ENCODE measurements at regions not wholly inside any gene's neighbourhood (a gene's known extent, or its start where the extent isn't known, plus 50 kb on each side); places are given as distances from the start of the nearest gene placed in this dataset.

DNA sequence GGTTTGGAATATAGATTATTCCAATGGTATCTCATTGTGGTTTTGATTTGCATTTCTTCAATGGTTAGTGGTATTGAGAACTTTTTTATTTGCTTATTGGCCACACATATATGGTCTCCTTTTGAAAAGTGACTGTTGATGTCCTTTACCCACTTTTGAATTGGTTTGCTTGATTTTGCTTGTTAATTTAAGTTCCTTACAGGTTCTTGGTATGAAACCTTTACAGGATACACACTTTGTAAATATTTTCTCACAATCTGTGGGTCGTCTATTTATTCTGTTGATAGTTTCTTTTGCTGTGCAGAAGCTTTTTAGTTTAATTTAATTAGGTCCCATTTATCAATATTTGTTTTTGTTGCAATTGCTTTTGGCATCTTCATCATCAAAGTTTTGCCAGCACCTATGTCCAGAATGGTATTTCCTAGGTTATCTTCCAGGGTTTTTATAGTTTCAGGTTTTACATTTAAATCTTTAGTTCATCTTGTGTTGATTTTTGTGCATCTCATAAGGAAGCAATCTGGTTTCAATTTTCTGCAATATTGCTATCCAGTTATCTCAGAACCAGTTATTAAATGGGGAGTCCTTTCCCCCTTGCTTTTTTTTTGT, 475.7 kb upstream of the PABPC4L start:
- in situ Hi-C loops (cut with MboI; ENCODE audit: low sequenced_read_pairs in 4 of 4) = no loop called here
- no peak for TF ChIP-seq POLR2A (IDR thresholded peaks at IDR 0.05)
- TF ChIP-seq, protein P1, sequence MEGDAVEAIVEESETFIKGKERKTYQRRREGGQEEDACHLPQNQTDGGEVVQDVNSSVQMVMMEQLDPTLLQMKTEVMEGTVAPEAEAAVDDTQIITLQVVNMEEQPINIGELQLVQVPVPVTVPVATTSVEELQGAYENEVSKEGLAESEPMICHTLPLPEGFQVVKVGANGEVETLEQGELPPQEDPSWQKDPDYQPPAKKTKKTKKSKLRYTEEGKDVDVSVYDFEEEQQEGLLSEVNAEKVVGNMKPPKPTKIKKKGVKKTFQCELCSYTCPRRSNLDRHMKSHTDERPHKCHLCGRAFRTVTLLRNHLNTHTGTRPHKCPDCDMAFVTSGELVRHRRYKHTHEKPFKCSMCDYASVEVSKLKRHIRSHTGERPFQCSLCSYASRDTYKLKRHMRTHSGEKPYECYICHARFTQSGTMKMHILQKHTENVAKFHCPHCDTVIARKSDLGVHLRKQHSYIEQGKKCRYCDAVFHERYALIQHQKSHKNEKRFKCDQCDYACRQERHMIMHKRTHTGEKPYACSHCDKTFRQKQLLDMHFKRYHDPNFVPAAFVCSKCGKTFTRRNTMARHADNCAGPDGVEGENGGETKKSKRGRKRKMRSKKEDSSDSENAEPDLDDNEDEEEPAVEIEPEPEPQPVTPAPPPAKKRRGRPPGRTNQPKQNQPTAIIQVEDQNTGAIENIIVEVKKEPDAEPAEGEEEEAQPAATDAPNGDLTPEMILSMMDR (IDR thresholded peaks at IDR 0.05 in 4 of 5, conservative IDR thresholded peaks at IDR 0.05 in 1 of 5) = no peak
- no peaks in the 10 kb centered on the region for H3K9me3 ChIP-seq
- H3K4me3 ChIP-seq = no peak overlapping the region
- H3K36me3 ChIP-seq = no peaks in the 10 kb centered on the region
- ATAC-seq (no peak), DNase-seq (no peak)
- H3K27ac ChIP-seq = no peak overlapping the region
- H3K4me1 ChIP-seq = no peaks in the 10 kb centered on the region
- intact Hi-C loops (cut with DNase I; ENCODE audit: low total_unique reads) = no loop called here
- no peaks in the 10 kb centered on the region for H3K27me3 ChIP-seq

DNA sequence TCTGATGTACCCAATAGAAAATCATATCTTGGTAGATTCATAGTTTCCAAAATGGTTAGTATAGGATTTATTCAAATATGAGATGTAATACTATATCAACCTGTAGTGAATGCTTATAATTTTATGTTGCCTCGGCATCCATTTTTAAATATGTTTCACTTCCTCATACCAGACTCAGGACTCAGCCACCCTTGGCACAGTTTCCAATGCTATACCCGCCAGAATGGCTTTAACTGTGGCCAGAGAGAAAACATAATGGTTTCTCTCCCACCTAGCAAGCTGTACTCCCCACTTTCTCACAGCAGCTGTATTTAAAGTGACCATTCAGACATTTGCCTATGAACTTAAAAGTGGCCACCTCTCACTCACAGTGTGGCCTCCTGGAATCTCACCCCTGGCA, 466.6 kb upstream of the PABPC4L start:
- DNase-seq (no peak), ATAC-seq (no peak)
- TF ChIP-seq, protein P1 (IDR thresholded peaks at IDR 0.05 in 4 of 5, conservative IDR thresholded peaks at IDR 0.05 in 1 of 5) = no peak
- TF ChIP-seq POLR2A (IDR thresholded peaks at IDR 0.05) = no peak
- Histone ChIP-seq H3K27ac (no peak overlapping the region), H3K4me1 (no peaks in the 10 kb centered on the region), H3K9me3 (no peaks in the 10 kb centered on the region), H3K36me3 (no peaks in the 10 kb centered on the region), H3K4me3 (no peak overlapping the region), H3K27me3 (no peaks in the 10 kb centered on the region)
- in situ Hi-C loops (cut with MboI; ENCODE audit: low sequenced_read_pairs in 4 of 4) = no loop called here
- intact Hi-C loops (cut with DNase I; ENCODE audit: low total_unique reads) = no loop called here

DNA sequence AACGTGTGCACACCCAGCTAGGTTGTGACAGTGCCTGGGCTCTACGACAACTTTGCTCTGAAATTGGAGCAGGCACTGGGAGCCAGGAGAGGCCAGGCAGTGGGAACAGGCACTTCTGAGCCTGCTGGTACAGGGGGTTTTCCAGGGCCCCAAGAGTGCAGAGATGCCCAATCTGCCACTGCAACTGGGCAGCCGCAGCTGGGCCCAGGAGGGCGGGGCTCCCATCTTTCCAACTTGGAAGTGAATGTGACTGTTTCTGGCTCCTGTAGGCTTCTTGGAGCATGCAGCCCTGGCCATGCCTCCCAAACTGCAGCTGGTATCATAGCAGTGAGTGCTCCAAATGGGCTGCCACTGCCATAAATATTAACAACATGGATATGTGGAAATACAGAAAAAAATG, 465.1 kb upstream of the PABPC4L start:
- Histone ChIP-seq H3K4me3 (no peak overlapping the region), H3K27ac (no peak overlapping the region), H3K36me3 (no peaks in the 10 kb centered on the region), H3K4me1 (no peaks in the 10 kb centered on the region), H3K9me3 (no peaks in the 10 kb centered on the region), H3K27me3 (no peaks in the 10 kb centered on the region)
- DNase-seq (no peak), ATAC-seq (no peak)
- intact Hi-C loops (cut with DNase I; ENCODE audit: low total_unique reads) = no loop called here
- no peak for TF ChIP-seq POLR2A (IDR thresholded peaks at IDR 0.05)
- TF ChIP-seq, protein P1 (IDR thresholded peaks at IDR 0.05 in 4 of 5, conservative IDR thresholded peaks at IDR 0.05 in 1 of 5) = no peak
- in situ Hi-C loops (cut with MboI; ENCODE audit: low sequenced_read_pairs in 4 of 4) = no loop called here

DNA sequence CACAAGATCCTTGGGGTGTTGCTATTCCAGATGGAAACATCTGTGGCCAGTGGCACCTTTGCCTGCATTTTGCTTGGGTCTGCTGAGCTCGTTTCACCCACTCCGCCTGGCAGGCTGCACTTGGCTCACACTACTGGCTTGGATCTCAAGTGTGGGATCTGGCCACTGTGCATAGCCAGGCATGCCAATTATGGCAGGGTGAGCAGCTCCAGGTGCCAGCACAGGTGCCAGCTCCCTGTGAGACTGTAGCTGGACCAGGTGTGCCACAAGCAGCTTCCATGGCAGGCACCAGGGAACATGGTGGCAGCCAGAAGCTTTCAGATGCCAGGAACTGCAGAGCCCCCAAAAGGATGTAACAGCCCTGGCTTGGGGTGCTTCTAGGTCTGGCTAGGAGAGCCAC, 463.8 kb upstream of the PABPC4L start:
- no peak overlapping the region for H3K4me3 ChIP-seq
- no peaks in the 10 kb centered on the region for H3K4me1 ChIP-seq
- in situ Hi-C loops (cut with MboI; ENCODE audit: low sequenced_read_pairs in 4 of 4) (no loop called here), intact Hi-C loops (cut with DNase I; ENCODE audit: low total_unique reads) (no loop called here)
- H3K9me3 ChIP-seq = no peaks in the 10 kb centered on the region
- H3K27me3 ChIP-seq = no peaks in the 10 kb centered on the region
- H3K36me3 ChIP-seq = no peaks in the 10 kb centered on the region
- DNase-seq (no peak), ATAC-seq (no peak)
- H3K27ac ChIP-seq = no peak overlapping the region
- TF ChIP-seq, protein P1 (IDR thresholded peaks at IDR 0.05 in 4 of 5, conservative IDR thresholded peaks at IDR 0.05 in 1 of 5) = no peak
- no peak for TF ChIP-seq POLR2A (IDR thresholded peaks at IDR 0.05)

DNA sequence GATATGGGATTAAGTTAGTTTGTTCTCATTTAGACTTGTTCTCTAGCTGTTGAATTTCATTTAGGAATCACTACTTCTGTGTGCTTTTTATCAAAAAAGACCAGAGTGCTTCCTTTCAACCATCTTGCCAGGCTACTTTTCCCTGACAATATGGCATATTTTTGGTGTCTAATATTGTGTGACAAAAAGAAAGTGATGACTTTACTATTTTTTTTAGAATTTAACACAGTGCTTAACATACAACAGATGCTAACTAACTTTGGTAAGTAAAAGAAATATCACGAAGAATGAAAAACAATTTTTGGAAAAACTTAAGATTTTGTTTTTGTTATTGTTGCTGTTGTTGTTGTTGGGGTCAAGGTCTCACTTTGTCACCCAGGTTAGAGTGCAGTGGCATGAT, 462.2 kb upstream of the PABPC4L start:
- DNase-seq (no peak), ATAC-seq (no peak)
- H3K4me1 ChIP-seq = no peaks in the 10 kb centered on the region
- H3K9me3 ChIP-seq = no peaks in the 10 kb centered on the region
- H3K27me3 ChIP-seq = no peaks in the 10 kb centered on the region
- H3K36me3 ChIP-seq = no peaks in the 10 kb centered on the region
- intact Hi-C loops (cut with DNase I; ENCODE audit: low total_unique reads) (no loop called here), in situ Hi-C loops (cut with MboI; ENCODE audit: low sequenced_read_pairs in 4 of 4) (no loop called here)
- no peak for TF ChIP-seq POLR2A (IDR thresholded peaks at IDR 0.05)
- TF ChIP-seq, protein P1 (IDR thresholded peaks at IDR 0.05 in 4 of 5, conservative IDR thresholded peaks at IDR 0.05 in 1 of 5) = no peak
- H3K27ac ChIP-seq = no peak overlapping the region
- H3K4me3 ChIP-seq = no peak overlapping the region

Data from gastrocnemius medialis (tissue), 4 donors.